Progenitor cell of endocrine pancreas (in vitro differentiated cells): ENCODE measurements at regions not wholly inside any gene's neighbourhood (a gene's known extent, or its start where the extent isn't known, plus 50 kb on each side); places are given as distances from the start of the nearest gene placed in this dataset.

Experiments
- DNase-seq: peaks from one replicate; pipeline ENCODE4 v3.0.0; 2021; ENCODE audit warnings: low spot score; ENCODE audit not compliant: unreplicated experiment
- H3K27ac Mint-ChIP-seq: 2 replicates; pipeline ENCODE4 v1.8.0; 2021; ENCODE audit warnings: mild to moderate bottlenecking, moderate library complexity, mixed read lengths
- H3K27me3 Mint-ChIP-seq: 2 replicates; pipeline ENCODE4 v1.8.0; 2021; ENCODE audit warnings: mixed read lengths
- H3K36me3 Mint-ChIP-seq: 2 replicates; pipeline ENCODE4 v1.8.0; 2022; ENCODE audit warnings: mixed read lengths; ENCODE audit not compliant: insufficient read depth
- H3K4me1 Mint-ChIP-seq: 2 replicates; pipeline ENCODE4 v1.8.0; 2021; ENCODE audit warnings: low read depth, mixed read lengths
- H3K4me3 Mint-ChIP-seq: 2 replicates; pipeline ENCODE4 v1.8.0; 2021; ENCODE audit warnings: low read depth, mild to moderate bottlenecking, moderate library complexity, mixed read lengths
- H3K9me3 Mint-ChIP-seq: 2 replicates; pipeline ENCODE4 v1.8.0; 2021; ENCODE audit warnings: low read depth, mixed read lengths
- TF ChIP-seq, protein P1 (sequence below): fragments of 200-600 bp; sonication (generic); IDR thresholded peaks from one replicate; pipeline ENCODE4 v1.5.0; 2021; ENCODE audit warnings: antibody characterized with exemption, mild to moderate bottlenecking; ENCODE audit not compliant: unreplicated experiment

DNA sequence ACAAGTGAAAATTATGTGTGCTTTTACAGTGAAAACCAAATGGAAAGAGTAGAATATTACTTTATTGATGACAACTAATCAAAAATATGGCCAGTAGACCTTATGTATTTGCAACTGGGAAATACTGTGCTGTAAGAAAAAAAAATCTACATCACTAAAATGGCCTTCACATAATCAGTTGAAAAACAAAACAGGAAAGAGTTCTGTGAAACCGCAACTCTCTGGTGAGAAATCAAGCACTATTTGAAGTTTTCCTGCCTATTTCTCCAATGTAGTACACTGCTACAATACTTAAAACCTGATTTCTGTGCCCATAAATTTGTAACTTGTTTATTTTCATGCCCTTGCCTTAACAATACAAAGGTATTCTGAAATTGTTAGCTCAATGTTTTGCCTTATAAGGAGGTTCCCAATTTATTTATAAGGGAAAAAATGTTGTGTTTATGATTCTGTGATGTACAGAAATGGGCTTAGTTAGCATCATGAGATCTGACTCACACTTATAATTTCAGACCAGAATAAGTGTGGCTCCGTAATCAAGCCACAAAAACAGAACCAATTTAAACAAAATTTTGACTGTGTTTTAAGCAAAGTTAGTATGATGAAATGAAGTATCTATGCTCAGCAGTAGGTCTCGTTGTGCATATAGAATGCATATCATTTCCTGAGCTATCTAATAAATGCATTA is 147.1 kb downstream of the FAT4 start:
- TF ChIP-seq, protein P1, sequence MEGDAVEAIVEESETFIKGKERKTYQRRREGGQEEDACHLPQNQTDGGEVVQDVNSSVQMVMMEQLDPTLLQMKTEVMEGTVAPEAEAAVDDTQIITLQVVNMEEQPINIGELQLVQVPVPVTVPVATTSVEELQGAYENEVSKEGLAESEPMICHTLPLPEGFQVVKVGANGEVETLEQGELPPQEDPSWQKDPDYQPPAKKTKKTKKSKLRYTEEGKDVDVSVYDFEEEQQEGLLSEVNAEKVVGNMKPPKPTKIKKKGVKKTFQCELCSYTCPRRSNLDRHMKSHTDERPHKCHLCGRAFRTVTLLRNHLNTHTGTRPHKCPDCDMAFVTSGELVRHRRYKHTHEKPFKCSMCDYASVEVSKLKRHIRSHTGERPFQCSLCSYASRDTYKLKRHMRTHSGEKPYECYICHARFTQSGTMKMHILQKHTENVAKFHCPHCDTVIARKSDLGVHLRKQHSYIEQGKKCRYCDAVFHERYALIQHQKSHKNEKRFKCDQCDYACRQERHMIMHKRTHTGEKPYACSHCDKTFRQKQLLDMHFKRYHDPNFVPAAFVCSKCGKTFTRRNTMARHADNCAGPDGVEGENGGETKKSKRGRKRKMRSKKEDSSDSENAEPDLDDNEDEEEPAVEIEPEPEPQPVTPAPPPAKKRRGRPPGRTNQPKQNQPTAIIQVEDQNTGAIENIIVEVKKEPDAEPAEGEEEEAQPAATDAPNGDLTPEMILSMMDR: no peak
- H3K27ac Mint-ChIP-seq: no peak overlapping the region

DNA sequence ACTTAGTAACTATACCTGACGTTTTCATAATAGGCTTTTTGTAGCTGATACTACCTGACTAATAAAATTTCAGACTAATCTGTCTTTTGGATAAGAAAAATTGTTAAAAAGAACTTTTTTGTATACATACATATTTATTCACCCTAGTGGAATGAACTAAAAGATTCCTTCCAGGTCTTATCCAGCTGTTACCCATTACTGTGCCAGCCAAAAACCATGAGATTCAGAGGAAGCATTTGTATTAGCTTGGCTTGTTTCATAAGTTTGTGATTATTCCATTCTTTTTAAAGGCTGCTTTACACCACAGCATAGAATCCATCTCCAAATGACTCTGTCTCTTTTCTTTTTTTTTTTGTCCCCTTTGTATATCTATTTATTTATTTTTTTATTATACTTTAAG is 149.4 kb downstream of the FAT4 start:
- Mint-ChIP-seq H3K36me3 (no peaks in the 10 kb centered on the region), H3K27me3 (no peaks in the 10 kb centered on the region), H3K9me3 (no peaks in the 10 kb centered on the region), H3K27ac (no peak overlapping the region), H3K4me1 (peaks cover 3% of the 10 kb centered on the region), H3K4me3 (no peak overlapping the region)
- TF ChIP-seq, protein P1: no peak
- no peak for DNase-seq

More for the DNA sequence above, 147.1 kb downstream of the FAT4 start:
- H3K4me1 Mint-ChIP-seq: peaks cover 3% of the 10 kb centered on the region
- no peaks in the 10 kb centered on the region for H3K36me3 Mint-ChIP-seq
- no peaks in the 10 kb centered on the region for H3K27me3 Mint-ChIP-seq
- no peak for DNase-seq
- no peaks in the 10 kb centered on the region for H3K9me3 Mint-ChIP-seq
- no peak overlapping the region for H3K4me3 Mint-ChIP-seq

DNA sequence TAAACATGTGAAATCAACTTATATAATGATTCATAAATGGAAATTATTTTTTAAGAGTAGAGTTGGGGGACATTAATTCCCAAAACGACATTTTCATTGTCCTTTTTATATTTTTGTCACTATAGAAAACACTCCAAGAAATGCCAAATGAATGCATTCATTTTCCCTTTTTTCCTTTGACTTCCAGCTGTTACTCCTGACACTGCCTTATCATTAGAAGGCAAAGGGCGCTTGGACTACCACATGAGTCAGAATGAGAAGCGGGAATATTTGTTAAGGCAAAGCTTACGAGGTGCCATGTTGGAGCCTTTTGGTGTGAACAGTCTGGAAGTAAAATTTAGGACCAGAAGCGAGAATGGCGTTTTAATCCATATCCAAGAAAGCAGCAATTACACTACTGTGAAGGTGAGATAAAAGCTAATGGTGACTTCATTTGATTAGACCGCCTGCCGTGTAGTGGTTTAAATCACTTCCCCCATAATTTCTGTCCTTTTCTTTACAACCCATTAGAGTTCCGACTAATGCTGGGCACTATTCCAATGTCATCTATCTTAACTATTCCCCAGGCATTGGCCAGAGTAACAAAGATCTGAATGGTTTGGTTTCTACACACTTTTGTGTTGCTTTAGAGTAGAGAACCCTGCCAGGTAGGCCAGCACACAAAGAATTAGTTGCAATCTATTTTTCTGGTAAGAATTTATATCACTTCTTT is 166.7 kb downstream of the FAT4 start:
- H3K4me3 Mint-ChIP-seq: no peak overlapping the region
- H3K9me3 Mint-ChIP-seq: no peaks in the 10 kb centered on the region
- DNase-seq: no peak
- no peaks in the 10 kb centered on the region for H3K4me1 Mint-ChIP-seq
- TF ChIP-seq, protein P1: no peak
- H3K36me3 Mint-ChIP-seq: no peaks in the 10 kb centered on the region
- H3K27ac Mint-ChIP-seq: no peak overlapping the region
- no peaks in the 10 kb centered on the region for H3K27me3 Mint-ChIP-seq

DNA sequence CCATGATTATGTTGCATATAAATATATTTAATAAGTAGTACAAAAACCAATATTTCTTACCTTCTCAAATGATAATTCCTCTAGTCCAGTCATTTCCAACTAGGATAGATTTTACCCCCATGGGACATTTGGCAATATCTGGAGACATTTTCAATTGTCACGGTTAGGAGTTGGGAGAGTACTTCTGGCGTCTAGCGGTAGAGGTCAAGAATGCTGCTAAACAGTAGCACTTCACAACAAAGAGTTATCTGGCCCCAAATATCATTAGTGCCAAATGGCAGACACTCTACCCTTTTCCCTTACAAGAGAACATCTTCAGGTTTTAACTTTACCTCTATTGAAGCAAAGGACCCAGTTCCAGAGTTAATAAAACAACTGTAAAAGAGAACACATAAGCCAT is 168.1 kb downstream of the FAT4 start:
- no peaks in the 10 kb centered on the region for H3K4me1 Mint-ChIP-seq
- no peaks in the 10 kb centered on the region for H3K36me3 Mint-ChIP-seq
- no peak overlapping the region for H3K27ac Mint-ChIP-seq
- DNase-seq: no peak
- TF ChIP-seq, protein P1: no peak
- H3K9me3 Mint-ChIP-seq: no peaks in the 10 kb centered on the region
- H3K4me3 Mint-ChIP-seq: no peak overlapping the region
- no peaks in the 10 kb centered on the region for H3K27me3 Mint-ChIP-seq

DNA sequence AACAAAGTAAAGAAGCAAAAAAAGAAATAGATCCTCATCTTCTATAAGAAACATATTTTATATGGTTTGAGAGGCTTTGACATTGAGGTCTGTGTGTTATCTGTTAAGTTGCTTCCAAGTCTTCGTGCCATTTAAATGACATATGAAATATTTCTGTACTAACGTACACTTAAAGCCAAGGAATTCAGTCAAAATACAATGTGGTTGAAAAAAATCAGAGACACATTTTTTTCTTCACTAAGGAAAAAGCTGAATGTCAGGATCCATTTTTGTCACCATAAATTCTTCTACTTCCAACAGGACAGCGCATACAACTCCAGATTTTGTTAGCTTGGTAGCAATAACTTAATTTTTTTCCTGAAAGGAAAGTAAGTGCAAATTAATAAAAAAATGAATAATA is 168.5 kb downstream of the FAT4 start:
- Mint-ChIP-seq H3K4me1 (no peaks in the 10 kb centered on the region), H3K27me3 (no peaks in the 10 kb centered on the region), H3K4me3 (no peak overlapping the region), H3K9me3 (no peaks in the 10 kb centered on the region), H3K27ac (no peak overlapping the region), H3K36me3 (no peaks in the 10 kb centered on the region)
- TF ChIP-seq, protein P1: no peak
- DNase-seq: no peak
